DOHH2 (cell line): ENCODE measurements at regions not wholly inside any gene's neighbourhood (a gene's known extent, or its start where the extent isn't known, plus 50 kb on each side); places are given as distances from the start of the nearest gene placed in this dataset.

ENCODE experiments used
- CTCF ChIP-seq: fragments of 200-600 bp; sonication (generic); IDR thresholded peaks from one replicate; pipeline ENCODE4 v1.5.1; 2014; ENCODE audit warnings: antibody characterized with exemption, mild to moderate bottlenecking, low read depth, low read length; ENCODE audit not compliant: poor library complexity, severe bottlenecking
- EZH2phosphoT487 ChIP-seq: fragments of 200-600 bp; sonication (generic); IDR thresholded peaks from 2 replicates; pipeline ENCODE4 v1.6.1; 2017; ENCODE audit warnings: borderline replicate concordance, mild to moderate bottlenecking, antibody characterized with exemption, low read length, moderate library complexity, mixed read lengths

GRCh38 chr9:134992755-134993124, 75.0 kb upstream of the FCN1 start:
- TF ChIP-seq CTCF (no peak), EZH2phosphoT487 (no peak)
